ENCODE measurements at regions not wholly inside any gene's neighbourhood (a gene's known extent, or its start where the extent isn't known, plus 50 kb on each side); places are given as distances from the start of the nearest gene placed in this dataset.

GRCh38 chr18:43620936-43621335, 343.6 kb upstream of the SYT4 start:
- TF ChIP-seq CTCF (IDR thresholded peaks at IDR 0.05; ENCODE audit: insufficient read depth, low read depth, low read length) (peak; percentile 54), EZH2 (IDR thresholded peaks at IDR 0.05; ENCODE audit: insufficient read depth, low read length) (no peak)
